GM12891 (cell line): ENCODE measurements at regions not wholly inside any gene's neighbourhood (a gene's known extent, or its start where the extent isn't known, plus 50 kb on each side); places are given as distances from the start of the nearest gene placed in this dataset.

Experiments used
- PAX5 ChIP-seq: IDR thresholded peaks from 2 replicates; pipeline ENCODE4 v1.6.1; 2011; ENCODE audit warnings: low read length, moderate library complexity, mild to moderate bottlenecking; ENCODE audit not compliant: insufficient read depth, severe bottlenecking
- POLR2A ChIP-seq: IDR thresholded peaks from 2 replicates; pipeline ENCODE4 v1.6.1; 2011; ENCODE audit warnings: low read depth, low read length, control low read depth
- POLR2AphosphoS5 ChIP-seq: IDR thresholded peaks from 2 replicates; pipeline ENCODE4 v1.6.1; 2011; ENCODE audit warnings: low read depth, low read length, control low read depth
- SPI1 ChIP-seq: IDR thresholded peaks from 2 replicates; pipeline ENCODE4 v1.6.1; 2011; ENCODE audit warnings: low read depth, low read length, control low read depth
- TAF1 ChIP-seq: IDR thresholded peaks from 2 replicates; pipeline ENCODE4 v1.6.1; 2011; ENCODE audit warnings: low read depth, low read length, control low read depth

- TF ChIP-seq POLR2AphosphoS5 (no peak), POLR2A (no peak), TAF1 (no peak), SPI1 (no peak), PAX5 (no peak)
These were observed 99.4 kb upstream of the MCHR2 start for GRCh38 chr6:100093405-100093804.
